GM23248 (cell line): ENCODE measurements at regions not wholly inside any gene's neighbourhood (a gene's known extent, or its start where the extent isn't known, plus 50 kb on each side); places are given as distances from the start of the nearest gene placed in this dataset.
"Not testable (repeated sequence)": the region's sequence is repeated elsewhere in the genome, so short reads cannot be mapped to it uniquely, and the experiment has no call there.

Source experiments
- DNase-seq: peaks from one replicate; pipeline ENCODE4 v3.0.0-alpha.2; 2015
- H2AFZ ChIP-seq: fragments of 200-600 bp; sonication (generic); 2 replicates; pipeline ENCODE4 v1.6.1; 2016; ENCODE audit warnings: antibody characterized with exemption
- H3F3A ChIP-seq: fragments of 200-600 bp; sonication (generic); 2 replicates; pipeline ENCODE4 v1.6.1; 2016; ENCODE audit warnings: mild to moderate bottlenecking, antibody characterized with exemption, mixed run types; ENCODE audit not compliant: insufficient read depth
- H3K27ac ChIP-seq: fragments of 200-600 bp; sonication (generic); 2 replicates; pipeline ENCODE4 v1.5.1; 2016; ENCODE audit warnings: mild to moderate bottlenecking
- H3K27me3 ChIP-seq: fragments of 200-600 bp; sonication (generic); replicated peaks from 2 replicates; pipeline ENCODE4 v1.6.1; 2016; ENCODE audit warnings: mild to moderate bottlenecking; ENCODE audit not compliant: insufficient read depth
- H3K36me3 ChIP-seq: fragments of 200-600 bp; sonication (generic); 2 replicates; pipeline ENCODE4 v1.6.1; 2016; ENCODE audit warnings: low read depth, mild to moderate bottlenecking
- H3K4me1 ChIP-seq: fragments of 200-600 bp; sonication (generic); 2 replicates; pipeline ENCODE4 v1.6.1; 2016; ENCODE audit warnings: mild to moderate bottlenecking; ENCODE audit not compliant: insufficient read depth
- H3K4me2 ChIP-seq: fragments of 200-600 bp; sonication (generic); one replicate; pipeline ENCODE4 v1.6.1; 2016; ENCODE audit warnings: mild to moderate bottlenecking; ENCODE audit not compliant: unreplicated experiment
- H3K4me3 ChIP-seq: fragments of 200-600 bp; sonication (generic); 2 replicates; pipeline ENCODE4 v1.5.1; 2016; ENCODE audit warnings: mild to moderate bottlenecking
- H3K79me2 ChIP-seq: fragments of 200-600 bp; sonication (generic); 2 replicates; pipeline ENCODE4 v1.6.1; 2016; ENCODE audit warnings: mild to moderate bottlenecking; ENCODE audit not compliant: insufficient read depth
- H3K9ac ChIP-seq: fragments of 200-600 bp; sonication (generic); 2 replicates; pipeline ENCODE4 v1.6.1; 2016; ENCODE audit warnings: mild to moderate bottlenecking
- H3K9me2 ChIP-seq: fragments of 200-600 bp; sonication (generic); 2 replicates; pipeline ENCODE4 v1.6.1; 2016; ENCODE audit warnings: mixed run types, mild to moderate bottlenecking, moderate library complexity; ENCODE audit not compliant: insufficient read depth
- H3K9me3 ChIP-seq: fragments of 200-600 bp; sonication (generic); one replicate; pipeline ENCODE4 v1.6.1; 2017; ENCODE audit warnings: low read depth
- H4K20me1 ChIP-seq: fragments of 200-600 bp; sonication (generic); 2 replicates; pipeline ENCODE4 v1.6.0; 2016; ENCODE audit not compliant: insufficient read depth
- EZH2 ChIP-seq: fragments of 200-600 bp; sonication (generic); IDR thresholded peaks from 2 replicates; pipeline ENCODE4 v1.6.1; 2018; ENCODE audit warnings: antibody characterized with exemption, mild to moderate bottlenecking; ENCODE audit not compliant: insufficient read depth, poor library complexity, severe bottlenecking
- EZH2phosphoT487 ChIP-seq: fragments of 200-600 bp; sonication (generic); IDR thresholded peaks from 2 replicates; pipeline ENCODE4 v1.6.1; 2018; ENCODE audit warnings: antibody characterized with exemption, moderate library complexity, mild to moderate bottlenecking, low read depth; ENCODE audit not compliant: insufficient read depth
- whole genome bisulfite sequencing, 2 experiments: methylation state at CpG; one replicate each; pipeline ENCODE4 v1.1.6; 2015 to 2017; ENCODE audit warnings: low lambda C conversion rate in 2 of 2, low coverage in 1 of 2; ENCODE audit errors: missing lambda C conversion rate in 2 of 2; 5-methylcytosine and 5-hydroxymethylcytosine counted together
- in situ Hi-C: fragments of 300-500 bp; cut with MboI; formaldehyde crosslinking; loops from 2 replicates; pipeline ENCODE4 v1.15.0; 2020

DNA sequence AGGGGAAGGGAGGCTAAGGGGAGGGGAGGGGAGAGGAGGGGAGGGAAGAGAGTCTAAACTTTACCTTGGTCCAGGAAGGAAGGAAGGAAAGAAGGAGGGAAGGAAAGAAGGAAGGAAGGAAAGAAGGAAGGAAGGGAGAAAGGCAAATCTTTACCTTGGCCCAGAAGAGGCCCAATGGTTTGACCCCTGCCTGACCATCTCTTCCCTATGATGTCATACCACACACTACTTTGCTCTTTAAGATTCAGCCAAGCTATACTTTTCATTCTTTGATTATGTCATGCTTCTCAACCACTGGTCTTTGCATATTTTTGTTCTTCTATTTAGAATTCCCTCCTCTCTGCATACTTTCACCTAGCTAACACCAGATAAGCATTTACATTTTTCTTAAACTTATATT, 1077.5 kb downstream of the PCDH9 start:
- no peaks in the 10 kb centered on the region for H3K9me3 ChIP-seq
- no peaks in the 10 kb centered on the region for H3K79me2 ChIP-seq
- in situ Hi-C loops, result no loop called here
- H3K4me3 ChIP-seq, result no peak overlapping the region
- H3K9me2 ChIP-seq, result no peaks in the 10 kb centered on the region; the same call in 1 of the 2 replicates
- no peaks in the 10 kb centered on the region for H3K4me1 ChIP-seq
- H4K20me1 ChIP-seq, result no peaks in the 10 kb centered on the region
- no peaks in the 10 kb centered on the region for H3F3A ChIP-seq
- no peak overlapping the region for H3K4me2 ChIP-seq
- H3K27ac ChIP-seq, result no peak overlapping the region
- no peak overlapping the region for H2AFZ ChIP-seq
- no peak for DNase-seq
- no peaks in the 10 kb centered on the region for H3K36me3 ChIP-seq
- TF ChIP-seq EZH2, result no peak
- no peak for TF ChIP-seq EZH2phosphoT487
- H3K27me3 ChIP-seq, result no peaks in the 10 kb centered on the region
- H3K9ac ChIP-seq, result no peak overlapping the region

DNA sequence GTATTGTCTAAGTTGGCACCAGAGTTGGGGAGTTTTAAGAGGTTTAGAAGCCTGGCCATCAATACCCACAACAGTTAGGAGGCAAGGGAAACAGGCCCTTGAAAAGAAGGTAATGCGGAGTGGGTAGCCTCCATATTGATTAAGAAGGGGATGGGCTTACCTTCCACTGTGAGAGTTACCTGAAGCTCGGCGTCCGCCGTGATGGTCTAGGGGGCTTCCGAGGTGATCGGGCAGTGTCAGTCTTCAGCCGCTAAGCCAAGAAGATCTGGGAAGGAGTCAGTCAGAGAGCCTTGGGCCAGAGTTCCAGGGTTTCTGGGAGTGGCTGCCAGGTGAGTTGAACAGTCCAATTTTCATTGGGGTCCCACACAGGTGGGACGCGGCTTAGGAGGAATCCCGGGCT, 1085.8 kb downstream of the PCDH9 start:
- H4K20me1 ChIP-seq, H3K9ac ChIP-seq, H3K9me3 ChIP-seq, H3K4me3 ChIP-seq, H3K9me2 ChIP-seq, H2AFZ ChIP-seq, H3K79me2 ChIP-seq, DNase-seq, in situ Hi-C loops, H3K27me3 ChIP-seq, H3K36me3 ChIP-seq, H3K4me1 ChIP-seq, H3K27ac ChIP-seq, H3F3A ChIP-seq, H3K4me2 ChIP-seq: not testable (repeated sequence)
- 74 to 85% methylated on average over 10 to 11 of the region's 11 CpGs for WGBS, 2 experiments

DNA sequence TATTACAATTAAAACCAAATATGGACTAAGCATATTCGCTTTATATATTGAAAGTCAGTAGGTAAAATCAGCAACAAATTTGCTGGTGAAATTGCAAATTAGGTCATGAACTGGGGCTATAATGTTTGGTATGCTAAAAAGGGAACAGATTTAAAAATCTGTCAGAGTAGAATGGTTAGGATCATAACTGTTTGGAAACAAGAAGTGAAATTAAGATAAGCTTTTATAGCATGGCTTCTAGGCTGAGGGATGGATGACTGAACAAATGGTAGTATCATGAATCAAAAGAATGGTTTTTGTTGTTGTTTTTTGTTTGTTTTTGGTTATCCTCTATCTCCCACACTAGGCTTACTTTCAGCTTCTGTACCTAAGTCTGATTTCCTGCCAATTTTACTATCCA, 1090.4 kb downstream of the PCDH9 start:
- H2AFZ ChIP-seq, result no peak overlapping the region
- no peak for DNase-seq
- H3K4me3 ChIP-seq, result no peak overlapping the region
- H3F3A ChIP-seq, result no peaks in the 10 kb centered on the region
- no peak for TF ChIP-seq EZH2phosphoT487
- TF ChIP-seq EZH2, result no peak
- H3K9ac ChIP-seq, result no peak overlapping the region
- 13 to 22% methylated on average over 1 of the region's 1 CpG for WGBS, 2 experiments
- H3K79me2 ChIP-seq, result no peaks in the 10 kb centered on the region
- H3K9me2 ChIP-seq, result no peaks in the 10 kb centered on the region
- no peak overlapping the region for H3K27ac ChIP-seq
- no peaks in the 10 kb centered on the region for H3K27me3 ChIP-seq
- no peaks in the 10 kb centered on the region for H3K4me1 ChIP-seq
- no peaks in the 10 kb centered on the region for H3K9me3 ChIP-seq
- H4K20me1 ChIP-seq, result no peaks in the 10 kb centered on the region
- H3K36me3 ChIP-seq, result no peaks in the 10 kb centered on the region
- in situ Hi-C loops, result no loop called here
- no peak overlapping the region for H3K4me2 ChIP-seq

DNA sequence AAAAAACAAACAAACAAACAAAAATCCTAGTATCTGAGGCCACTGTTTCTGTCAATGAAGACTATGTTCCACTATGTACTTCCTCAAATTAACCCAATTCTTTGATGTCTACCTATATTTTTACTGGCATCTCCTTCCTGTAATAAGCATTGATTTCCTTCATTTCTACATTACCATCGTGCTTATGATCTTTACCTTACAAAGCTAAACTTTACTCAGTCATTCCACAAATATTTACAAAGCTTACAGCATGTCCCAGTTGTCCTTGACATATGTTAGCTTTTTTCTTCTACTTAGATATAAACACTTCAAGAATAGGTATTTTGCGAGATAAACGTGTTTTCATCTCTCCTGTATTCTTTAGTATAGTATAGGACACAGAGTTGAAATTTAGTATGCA, 1090.9 kb downstream of the PCDH9 start:
- H3K4me1 ChIP-seq, result no peaks in the 10 kb centered on the region
- 8% methylated on average over 3 of the region's 3 CpGs for WGBS, 2 experiments

DNA sequence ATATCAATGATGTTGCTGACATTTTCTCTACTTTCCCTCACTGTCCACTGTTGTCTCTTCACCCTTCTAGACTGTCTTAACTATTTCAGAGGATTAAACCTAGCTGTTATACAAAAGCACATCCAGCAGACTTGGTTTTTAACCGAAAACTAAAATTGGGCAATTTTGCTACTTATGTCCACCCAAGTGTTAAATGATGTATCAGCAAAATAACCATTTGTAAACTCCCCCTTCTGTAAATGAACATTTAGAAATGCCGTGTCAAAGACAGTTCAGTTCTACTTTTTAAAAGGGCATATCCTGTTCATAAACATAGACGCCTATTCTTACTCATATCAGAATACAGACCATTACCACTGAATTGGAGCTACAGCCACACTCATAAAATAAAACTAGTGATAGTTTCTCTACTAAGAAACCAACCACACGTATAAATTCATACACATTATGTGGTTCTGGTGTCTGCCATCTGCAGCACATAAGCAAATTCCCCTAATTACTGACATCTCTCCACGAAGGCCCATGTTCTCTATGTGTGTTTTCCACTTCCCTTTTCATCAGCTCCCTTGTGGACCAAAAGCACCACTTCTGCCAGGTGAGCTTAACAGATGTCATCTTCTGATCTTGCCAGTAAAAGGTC, 1091.8 kb downstream of the PCDH9 start:
- H3K4me2 ChIP-seq, result no peak overlapping the region
- H2AFZ ChIP-seq, result no peak overlapping the region
- H3K4me1 ChIP-seq, result no peaks in the 10 kb centered on the region
- H3K4me3 ChIP-seq, result no peak overlapping the region
- DNase-seq, result no peak
- no peaks in the 10 kb centered on the region for H3K36me3 ChIP-seq
- TF ChIP-seq EZH2phosphoT487, result no peak
- TF ChIP-seq EZH2, result no peak
- H3K9me2 ChIP-seq, result no peaks in the 10 kb centered on the region
- no peaks in the 10 kb centered on the region for H3F3A ChIP-seq
- H3K9me3 ChIP-seq, result no peaks in the 10 kb centered on the region
- H3K79me2 ChIP-seq, result no peaks in the 10 kb centered on the region
- in situ Hi-C loops, result no loop called here
- H3K9ac ChIP-seq, result no peak overlapping the region
- H3K27me3 ChIP-seq, result no peaks in the 10 kb centered on the region
- H4K20me1 ChIP-seq, result no peaks in the 10 kb centered on the region
- 16 to 20% methylated on average over 5 of the region's 5 CpGs for WGBS, 2 experiments
- no peak overlapping the region for H3K27ac ChIP-seq

More for the DNA sequence above, 1090.9 kb downstream of the PCDH9 start:
- H3K9me2 ChIP-seq, result no peaks in the 10 kb centered on the region
- H3K4me3 ChIP-seq, result no peak overlapping the region
- H3K27me3 ChIP-seq, result no peaks in the 10 kb centered on the region
- H3K27ac ChIP-seq, result no peak overlapping the region
- H3F3A ChIP-seq, result no peaks in the 10 kb centered on the region
- H2AFZ ChIP-seq, result no peak overlapping the region
- H3K9ac ChIP-seq, result no peak overlapping the region
- TF ChIP-seq EZH2, result no peak
- TF ChIP-seq EZH2phosphoT487, result no peak
- no peak for DNase-seq
- no peaks in the 10 kb centered on the region for H3K9me3 ChIP-seq
- no peaks in the 10 kb centered on the region for H3K79me2 ChIP-seq
- no peaks in the 10 kb centered on the region for H4K20me1 ChIP-seq
- no peak overlapping the region for H3K4me2 ChIP-seq
- in situ Hi-C loops, result no loop called here
- no peaks in the 10 kb centered on the region for H3K36me3 ChIP-seq
